Glutamatergic neuron (in vitro differentiated cells): ENCODE measurements at regions not wholly inside any gene's neighbourhood (a gene's known extent, or its start where the extent isn't known, plus 50 kb on each side); places are given as distances from the start of the nearest gene placed in this dataset.

Source experiments
- DNase-seq: peaks from one replicate; pipeline ENCODE4 v3.0.0; 2022
- H3K27ac Mint-ChIP-seq: one replicate; pipeline ENCODE4 v1.8.0; 2020; ENCODE audit warnings: mild to moderate bottlenecking, mixed read lengths, inconsistent platforms; ENCODE audit not compliant: unreplicated experiment
- H3K27me3 Mint-ChIP-seq: one replicate; pipeline ENCODE4 v1.8.0; 2020; ENCODE audit warnings: mild to moderate bottlenecking, moderate library complexity, mixed read lengths, inconsistent platforms; ENCODE audit not compliant: unreplicated experiment
- H3K36me3 Mint-ChIP-seq: one replicate; pipeline ENCODE4 v1.8.0; 2020; ENCODE audit warnings: mild to moderate bottlenecking, mixed read lengths, inconsistent platforms; ENCODE audit not compliant: unreplicated experiment
- H3K4me1 Mint-ChIP-seq: one replicate; pipeline ENCODE4 v1.8.0; 2020; ENCODE audit warnings: mild to moderate bottlenecking, low read depth, mixed read lengths, inconsistent platforms; ENCODE audit not compliant: unreplicated experiment
- H3K4me3 Mint-ChIP-seq: one replicate; pipeline ENCODE4 v1.8.0; 2020; ENCODE audit warnings: mild to moderate bottlenecking, mixed read lengths, inconsistent platforms; ENCODE audit not compliant: unreplicated experiment
- H3K9me3 Mint-ChIP-seq: one replicate; pipeline ENCODE4 v1.8.0; 2020; ENCODE audit warnings: mild to moderate bottlenecking, moderate library complexity, mixed read lengths, inconsistent platforms; ENCODE audit not compliant: unreplicated experiment
- TF ChIP-seq, protein P1 (sequence below): fragments of 200-600 bp; sonication (generic); IDR thresholded peaks from one replicate; pipeline ENCODE4 v1.5.0; 2021; ENCODE audit not compliant: partially characterized antibody, unreplicated experiment

DNA sequence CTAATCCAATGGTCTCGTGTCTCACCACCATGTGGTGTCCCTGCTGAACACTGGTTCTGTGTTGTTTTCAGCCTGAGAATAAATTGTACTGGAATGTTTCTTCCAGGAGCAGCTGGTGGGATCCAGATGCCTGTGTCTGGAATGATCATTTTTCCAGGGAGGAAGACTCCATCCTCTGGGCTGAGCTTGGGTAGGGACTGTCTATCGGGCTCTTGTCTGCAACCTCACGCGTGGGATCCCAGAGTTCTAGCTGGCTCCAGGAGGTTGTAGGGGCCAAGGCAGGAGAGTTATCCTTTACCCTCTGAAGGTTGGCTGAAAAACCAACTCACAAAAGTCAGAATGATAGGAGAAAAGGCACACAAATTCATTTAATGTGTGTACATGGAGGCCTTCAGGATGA lies 144.1 kb upstream of the B3GAT1 start:
- H3K36me3 Mint-ChIP-seq = no peaks in the 10 kb centered on the region
- H3K4me3 Mint-ChIP-seq = no peak overlapping the region
- H3K9me3 Mint-ChIP-seq = peaks cover 2% of the 10 kb centered on the region
- peaks cover 4% of the 10 kb centered on the region for H3K27me3 Mint-ChIP-seq
- DNase-seq = peak; percentile 1
- no peak overlapping the region for H3K27ac Mint-ChIP-seq
- peaks cover 10% of the 10 kb centered on the region for H3K4me1 Mint-ChIP-seq
- TF ChIP-seq, protein P1, sequence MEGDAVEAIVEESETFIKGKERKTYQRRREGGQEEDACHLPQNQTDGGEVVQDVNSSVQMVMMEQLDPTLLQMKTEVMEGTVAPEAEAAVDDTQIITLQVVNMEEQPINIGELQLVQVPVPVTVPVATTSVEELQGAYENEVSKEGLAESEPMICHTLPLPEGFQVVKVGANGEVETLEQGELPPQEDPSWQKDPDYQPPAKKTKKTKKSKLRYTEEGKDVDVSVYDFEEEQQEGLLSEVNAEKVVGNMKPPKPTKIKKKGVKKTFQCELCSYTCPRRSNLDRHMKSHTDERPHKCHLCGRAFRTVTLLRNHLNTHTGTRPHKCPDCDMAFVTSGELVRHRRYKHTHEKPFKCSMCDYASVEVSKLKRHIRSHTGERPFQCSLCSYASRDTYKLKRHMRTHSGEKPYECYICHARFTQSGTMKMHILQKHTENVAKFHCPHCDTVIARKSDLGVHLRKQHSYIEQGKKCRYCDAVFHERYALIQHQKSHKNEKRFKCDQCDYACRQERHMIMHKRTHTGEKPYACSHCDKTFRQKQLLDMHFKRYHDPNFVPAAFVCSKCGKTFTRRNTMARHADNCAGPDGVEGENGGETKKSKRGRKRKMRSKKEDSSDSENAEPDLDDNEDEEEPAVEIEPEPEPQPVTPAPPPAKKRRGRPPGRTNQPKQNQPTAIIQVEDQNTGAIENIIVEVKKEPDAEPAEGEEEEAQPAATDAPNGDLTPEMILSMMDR = no peak

DNA sequence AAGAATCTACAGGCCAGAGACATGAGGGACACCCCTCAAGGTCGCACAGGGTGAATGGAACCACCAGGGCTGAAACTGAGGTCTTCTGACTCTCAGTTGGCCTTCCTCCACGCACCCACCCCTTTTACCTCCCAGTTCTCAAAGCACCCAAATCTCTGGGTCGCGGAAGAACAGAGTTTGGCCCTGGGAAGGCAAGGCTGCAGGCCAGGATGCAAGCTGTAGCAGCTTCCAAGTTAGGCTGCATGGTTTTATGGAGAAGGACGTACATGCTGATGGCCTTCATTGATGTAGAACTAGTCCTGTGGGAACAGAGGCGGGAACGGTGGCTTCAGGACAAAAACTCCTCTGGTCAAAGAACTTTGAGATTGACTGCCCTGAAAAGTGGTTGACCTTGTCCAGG lies 143.5 kb upstream of the B3GAT1 start:
- H3K36me3 Mint-ChIP-seq = no peaks in the 10 kb centered on the region
- peaks cover 2% of the 10 kb centered on the region for H3K9me3 Mint-ChIP-seq
- peaks cover 7% of the 10 kb centered on the region for H3K4me1 Mint-ChIP-seq
- no peak overlapping the region for H3K4me3 Mint-ChIP-seq
- DNase-seq = no peak
- peak overlapping the region; percentile 39 for H3K27ac Mint-ChIP-seq
- peaks cover 4% of the 10 kb centered on the region for H3K27me3 Mint-ChIP-seq
- TF ChIP-seq, protein P1 = no peak

DNA sequence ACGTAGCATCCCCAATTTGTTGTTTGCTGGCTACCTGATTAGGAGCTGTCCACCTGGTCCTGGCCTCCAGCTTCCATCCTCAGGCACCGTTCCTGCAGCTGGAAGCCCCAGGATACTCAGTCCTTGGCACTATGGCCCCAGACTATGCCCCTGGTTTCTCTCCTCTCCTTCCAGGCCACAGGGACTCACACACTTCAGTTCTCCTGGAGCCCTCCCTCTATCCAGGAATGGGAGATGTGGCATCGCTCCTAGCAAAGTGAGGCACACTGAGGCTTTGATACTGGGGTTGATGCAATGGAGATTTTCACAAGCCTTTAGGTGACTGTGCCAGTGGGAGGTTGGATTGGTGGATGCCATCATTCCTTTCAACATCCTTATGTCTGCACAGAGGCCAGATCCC lies 142.8 kb upstream of the B3GAT1 start:
- TF ChIP-seq, protein P1 = no peak
- H3K9me3 Mint-ChIP-seq = peaks cover 2% of the 10 kb centered on the region
- no peak overlapping the region for H3K4me3 Mint-ChIP-seq
- DNase-seq = no peak
- H3K27me3 Mint-ChIP-seq = no peaks in the 10 kb centered on the region
- H3K4me1 Mint-ChIP-seq = peaks cover under 1% of the 10 kb centered on the region
- H3K36me3 Mint-ChIP-seq = no peaks in the 10 kb centered on the region
- H3K27ac Mint-ChIP-seq = no peak overlapping the region

DNA sequence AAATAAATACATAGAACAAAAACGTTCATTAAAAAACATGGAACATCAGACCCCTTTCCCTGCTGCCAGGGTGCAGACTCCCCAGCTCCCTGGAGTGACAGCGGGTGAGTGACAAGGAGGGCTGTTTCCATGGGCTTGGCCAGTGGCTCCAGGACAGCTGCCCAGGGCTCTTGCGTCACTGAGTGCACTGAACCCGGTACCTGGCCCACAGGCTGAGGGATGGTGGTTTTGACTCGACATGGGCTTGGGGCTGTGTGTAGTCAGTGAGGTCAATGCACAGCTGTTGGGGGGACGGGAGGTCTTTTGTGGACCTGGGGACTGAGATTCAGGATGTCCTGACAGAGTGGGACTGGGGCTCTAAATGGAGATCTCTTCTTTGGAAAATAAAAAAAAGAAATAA lies 142.1 kb upstream of the B3GAT1 start:
- peaks cover 2% of the 10 kb centered on the region for H3K9me3 Mint-ChIP-seq
- no peaks in the 10 kb centered on the region for H3K27me3 Mint-ChIP-seq
- no peak overlapping the region for H3K4me3 Mint-ChIP-seq
- TF ChIP-seq, protein P1 = no peak
- no peaks in the 10 kb centered on the region for H3K4me1 Mint-ChIP-seq
- no peaks in the 10 kb centered on the region for H3K36me3 Mint-ChIP-seq
- H3K27ac Mint-ChIP-seq = no peak overlapping the region
- DNase-seq = peak; percentile 2

DNA sequence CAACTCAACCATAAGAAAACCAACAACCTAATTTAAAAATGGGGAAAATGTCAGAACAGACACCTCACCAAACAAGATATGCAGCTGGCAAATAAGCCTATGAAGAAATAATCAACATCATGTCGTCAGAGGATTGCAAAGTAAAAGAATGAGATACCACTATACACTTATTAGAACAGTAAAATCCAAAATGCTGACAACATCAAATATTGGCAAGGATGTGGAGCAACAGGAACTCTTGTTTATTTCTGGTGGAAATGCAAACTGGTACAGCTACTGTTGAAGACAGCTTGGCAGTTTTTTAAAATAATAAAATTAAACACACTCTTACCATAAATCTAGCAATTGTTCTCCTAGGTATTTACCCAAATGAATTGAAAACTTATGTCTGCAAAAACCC lies 140.7 kb upstream of the B3GAT1 start:
- peaks cover 2% of the 10 kb centered on the region for H3K9me3 Mint-ChIP-seq
- H3K36me3 Mint-ChIP-seq = no peaks in the 10 kb centered on the region
- H3K4me1 Mint-ChIP-seq = no peaks in the 10 kb centered on the region
- no peak overlapping the region for H3K27ac Mint-ChIP-seq
- DNase-seq = no peak
- TF ChIP-seq, protein P1 = no peak
- no peak overlapping the region for H3K4me3 Mint-ChIP-seq
- no peaks in the 10 kb centered on the region for H3K27me3 Mint-ChIP-seq
